GM21717 (cell line): ENCODE measurements at regions not wholly inside any gene's neighbourhood (a gene's known extent, or its start where the extent isn't known, plus 50 kb on each side); places are given as distances from the start of the nearest gene placed in this dataset.

Source experiments
- ATAC-seq: cut with Tn5 transposase; IDR thresholded peaks from one replicate; pipeline ENCODE4 v1.9.1; 2021; ENCODE audit warnings: mild to moderate bottlenecking, moderate library complexity; ENCODE audit not compliant: unreplicated experiment

DNA sequence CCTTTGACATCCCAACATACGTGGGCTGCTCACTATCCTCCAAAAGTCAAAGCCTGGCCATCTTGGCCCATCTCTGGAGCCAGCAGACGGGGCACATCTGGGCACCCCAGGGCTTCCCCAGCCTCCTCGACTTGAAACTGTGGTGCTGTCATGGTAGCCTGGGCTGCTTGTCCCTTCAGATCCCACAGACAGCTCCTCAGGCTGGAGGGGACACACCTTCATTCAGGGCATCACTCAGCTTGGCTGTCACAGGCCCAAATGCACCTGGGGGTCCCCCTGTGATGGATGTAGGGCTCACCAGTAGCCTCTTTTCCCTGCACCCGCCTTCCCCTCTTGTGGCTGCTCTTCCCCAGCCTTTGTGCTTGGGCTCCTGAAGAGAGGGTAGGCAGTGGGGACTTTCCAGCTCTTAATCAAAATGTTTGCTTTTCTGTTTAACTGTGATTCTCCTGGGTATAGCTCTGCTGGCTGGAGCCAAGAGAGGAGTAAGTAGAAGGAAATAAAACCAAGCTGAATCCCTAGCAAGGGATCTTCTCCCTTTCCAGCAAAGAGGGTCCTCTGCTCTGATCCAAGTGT is 92.3 kb downstream of the GYPC start:
- ATAC-seq: no peak

DNA sequence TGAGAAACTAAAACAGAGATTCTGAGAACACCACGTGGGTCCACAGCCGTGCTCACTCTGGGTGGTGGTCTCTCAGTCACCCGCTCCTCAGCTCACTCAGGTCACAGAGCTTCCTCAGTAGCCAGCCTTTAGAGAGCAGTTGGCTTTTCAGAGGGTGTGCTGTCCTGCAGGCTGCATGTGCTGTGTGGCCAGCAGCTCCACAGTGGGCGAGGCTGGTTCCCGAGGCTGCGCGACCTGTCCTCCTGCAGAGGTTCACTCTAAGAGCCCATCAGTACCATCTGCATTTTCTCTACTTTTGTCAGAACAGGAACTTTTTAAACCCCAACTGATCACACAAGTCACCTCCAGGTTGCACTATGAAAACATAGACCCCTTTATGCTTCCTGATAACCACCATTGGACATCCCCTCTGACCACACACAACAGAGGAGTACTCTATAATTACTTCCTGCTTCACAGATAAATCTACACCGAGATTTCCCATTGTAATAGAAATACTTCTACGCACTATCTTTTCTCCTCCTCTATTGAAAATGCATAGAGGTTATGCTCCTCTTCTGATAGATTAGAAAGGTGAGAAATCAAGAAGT is 93.1 kb downstream of the GYPC start:
- no peak for ATAC-seq

DNA sequence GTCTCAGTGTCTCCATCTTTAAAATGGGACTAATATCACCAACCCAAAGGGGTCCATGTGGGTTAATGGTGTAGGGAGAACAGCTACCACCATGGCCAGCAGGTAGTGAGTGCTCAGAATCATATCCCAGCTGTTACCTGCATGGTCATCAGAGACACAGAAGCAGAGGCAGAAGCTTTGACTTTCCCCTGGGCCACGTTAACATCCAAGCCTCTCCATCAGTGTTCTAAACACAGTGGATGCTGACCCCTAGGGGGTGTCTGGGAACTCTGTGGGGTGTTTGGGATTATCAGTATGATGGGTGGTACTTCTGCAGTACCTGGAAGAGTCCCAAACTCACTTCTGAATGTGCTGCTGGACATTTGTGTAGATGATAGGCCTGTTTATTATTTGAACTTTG is 93.6 kb downstream of the GYPC start:
- peak; percentile 61 for ATAC-seq

DNA sequence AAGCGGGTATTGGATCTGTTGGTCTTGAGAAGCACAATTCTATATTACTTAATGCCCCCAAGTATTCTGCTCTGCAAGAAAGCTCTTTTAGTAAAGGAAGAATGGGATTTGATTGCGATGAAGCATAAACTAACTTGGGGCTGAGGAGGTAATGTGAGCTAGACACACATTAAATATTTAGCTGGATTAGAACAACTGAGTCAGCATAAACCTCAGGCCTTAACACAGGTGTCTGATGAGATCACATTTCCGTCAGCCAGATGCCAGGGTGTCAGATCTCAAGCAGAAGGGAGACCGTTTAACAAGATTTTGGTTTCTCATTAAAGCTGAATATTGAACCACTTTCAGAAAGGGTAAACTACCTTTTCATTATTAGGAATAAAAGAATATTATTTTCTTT is 94.5 kb downstream of the GYPC start:
- no peak for ATAC-seq

DNA sequence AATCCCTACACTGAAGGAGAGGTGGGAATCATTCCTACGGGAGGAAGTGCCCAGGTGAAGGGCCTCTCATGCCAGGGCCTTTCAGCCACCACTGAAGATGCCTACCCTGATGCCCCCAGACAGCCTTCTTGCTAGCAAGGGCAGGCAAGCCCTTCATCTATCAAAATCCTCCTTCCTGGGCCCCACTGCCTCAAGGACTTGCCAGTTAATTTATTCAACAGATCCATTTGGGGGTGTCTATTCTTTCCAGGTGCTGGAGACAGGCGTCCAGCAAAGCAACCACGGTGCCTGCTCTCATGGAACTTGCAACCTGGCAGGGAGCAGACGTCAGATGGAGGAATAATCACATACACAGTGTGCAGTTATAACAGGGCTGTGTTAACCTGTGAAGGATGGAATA is 95.5 kb downstream of the GYPC start:
- ATAC-seq: no peak

DNA sequence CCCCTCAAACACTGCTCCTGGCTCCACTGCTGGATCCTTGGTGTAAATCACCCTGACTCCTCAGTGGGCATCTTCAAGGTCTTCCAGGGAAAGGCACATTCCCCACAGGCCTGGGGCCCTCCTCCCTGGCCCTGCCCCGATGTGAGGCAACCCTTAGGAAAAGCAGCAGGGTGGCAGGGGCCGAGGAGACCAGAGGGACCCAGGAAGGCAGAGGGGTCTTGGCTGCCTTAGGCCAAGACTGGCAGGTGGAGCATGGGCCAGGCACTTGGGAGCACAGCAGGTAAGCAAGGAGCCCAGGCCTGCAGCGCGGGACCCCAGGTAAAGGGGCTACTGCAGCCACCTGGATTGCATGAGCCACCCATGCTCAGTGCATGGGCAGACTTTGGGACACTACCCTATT is 96.9 kb downstream of the GYPC start:
- no peak for ATAC-seq

DNA sequence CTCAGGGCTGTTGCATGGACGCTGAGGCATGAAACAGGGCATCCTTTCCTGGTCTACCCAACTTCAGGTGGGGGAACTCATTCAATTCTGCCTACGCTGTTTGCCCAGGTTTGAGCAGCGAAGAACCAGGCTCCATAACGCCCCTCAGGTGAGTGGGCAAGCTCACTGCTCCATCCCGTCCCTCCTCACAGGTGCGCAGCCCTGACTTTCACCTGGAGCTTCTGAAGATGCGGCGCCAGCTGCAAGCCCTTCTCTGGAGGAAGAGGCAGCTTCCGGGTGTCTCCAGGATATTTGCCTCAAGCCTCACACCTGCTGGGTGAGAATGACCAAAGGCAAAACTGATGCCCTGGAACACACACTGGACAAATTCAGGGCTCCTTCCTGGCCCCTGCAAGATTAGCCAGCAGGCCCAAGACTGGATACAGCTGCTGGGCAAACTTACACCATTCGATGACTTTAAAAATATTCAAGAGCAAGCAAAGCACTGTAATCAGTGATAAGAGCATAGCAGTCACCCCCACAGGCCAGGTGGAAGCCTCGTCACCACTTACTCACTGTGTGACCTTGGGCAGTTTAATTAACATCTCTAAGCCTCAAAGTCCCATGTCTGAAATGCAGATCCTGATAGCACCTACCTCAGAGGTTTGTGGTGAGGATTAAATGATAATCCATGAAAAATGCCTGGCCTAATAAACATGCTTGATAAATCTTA is 97.7 kb downstream of the GYPC start:
- ATAC-seq: no peak

DNA sequence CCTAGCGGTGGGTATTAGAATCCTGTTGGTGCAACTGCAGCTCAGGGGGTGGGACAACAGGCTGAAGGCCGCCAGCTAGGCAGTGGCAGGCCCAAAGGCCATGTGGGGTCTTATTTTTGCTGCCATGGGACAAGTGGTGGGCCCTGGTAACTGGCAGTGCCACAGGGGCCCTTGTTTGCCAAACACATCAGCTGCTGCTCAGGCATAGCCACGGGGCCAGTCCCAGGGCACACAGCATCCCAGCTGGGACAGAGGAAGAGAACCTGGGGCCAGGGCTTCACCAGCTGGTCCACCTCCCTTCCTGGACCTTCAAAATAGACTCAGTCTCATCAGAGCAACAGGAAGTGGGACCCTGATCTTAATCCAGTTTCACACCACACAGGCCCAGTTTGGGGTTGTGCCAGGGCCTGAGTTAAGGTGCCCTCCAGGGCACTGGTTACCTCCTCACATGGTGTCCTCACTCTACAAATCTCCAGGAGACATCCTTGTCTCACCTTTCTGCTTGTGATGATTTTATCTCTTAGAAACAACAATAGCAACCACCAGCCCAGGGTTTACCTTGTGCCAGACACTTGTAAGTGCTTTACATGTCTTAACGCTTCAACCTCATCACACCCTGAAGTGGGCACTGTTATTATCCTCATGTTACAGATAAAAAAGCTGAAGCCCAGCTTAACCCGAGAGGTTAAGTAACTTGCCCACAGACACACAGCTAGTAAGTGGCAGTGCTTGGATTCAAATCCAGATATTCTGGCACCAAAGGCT is 98.5 kb downstream of the GYPC start:
- no peak for ATAC-seq

DNA sequence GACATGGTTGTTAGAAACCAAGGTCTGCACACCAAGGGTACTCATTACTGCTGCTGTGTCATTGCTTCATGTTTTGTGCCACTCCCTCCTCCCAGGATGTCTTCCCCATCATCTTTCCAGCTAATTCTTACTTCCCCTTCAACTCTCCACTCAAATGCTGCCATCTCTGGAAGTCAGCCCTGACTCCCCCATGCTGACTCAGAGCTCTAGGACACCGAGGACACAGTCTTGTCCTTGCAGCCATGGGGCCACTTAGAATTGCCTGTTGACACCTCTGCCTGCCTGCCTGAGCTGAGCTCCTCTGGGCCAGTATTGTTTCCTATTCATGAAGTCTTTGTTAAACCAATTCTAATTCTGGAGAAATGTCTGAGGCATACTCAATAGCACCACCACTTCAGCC is 100.2 kb downstream of the GYPC start:
- ATAC-seq: no peak

DNA sequence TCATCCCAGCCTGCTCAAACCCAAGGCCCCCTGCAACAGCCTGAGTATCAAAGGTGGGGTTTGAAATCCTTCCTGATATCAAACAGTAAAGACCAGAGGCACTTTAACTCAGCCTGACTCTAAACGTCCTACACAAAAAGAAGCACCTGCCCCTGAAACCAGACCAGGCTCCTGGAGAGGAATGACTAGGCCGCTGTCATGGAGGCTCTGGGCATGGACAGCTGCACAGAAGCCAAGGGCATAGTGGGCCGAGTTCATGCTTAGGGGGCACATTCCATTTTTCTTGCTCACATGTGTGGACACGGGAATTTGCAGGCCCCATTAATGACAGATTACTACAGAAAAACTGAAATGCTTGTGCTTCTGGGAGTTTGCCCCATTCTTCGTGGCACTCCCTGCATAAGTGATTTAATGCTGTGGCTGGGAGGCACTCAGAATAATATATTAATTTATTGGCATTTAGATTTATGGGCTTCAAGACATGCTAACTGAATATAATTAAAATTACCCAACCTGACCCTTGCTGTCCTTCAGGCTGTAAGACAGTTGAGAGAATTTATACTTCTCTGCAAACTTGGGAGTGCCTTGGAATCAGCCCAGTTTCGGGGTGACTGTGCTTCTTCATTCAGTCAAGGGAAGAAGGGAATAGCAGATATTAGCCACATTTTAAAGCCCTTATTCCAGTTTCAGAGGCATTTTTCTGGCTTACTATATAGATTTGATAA is 105.5 kb downstream of the GYPC start:
- ATAC-seq: no peak

DNA sequence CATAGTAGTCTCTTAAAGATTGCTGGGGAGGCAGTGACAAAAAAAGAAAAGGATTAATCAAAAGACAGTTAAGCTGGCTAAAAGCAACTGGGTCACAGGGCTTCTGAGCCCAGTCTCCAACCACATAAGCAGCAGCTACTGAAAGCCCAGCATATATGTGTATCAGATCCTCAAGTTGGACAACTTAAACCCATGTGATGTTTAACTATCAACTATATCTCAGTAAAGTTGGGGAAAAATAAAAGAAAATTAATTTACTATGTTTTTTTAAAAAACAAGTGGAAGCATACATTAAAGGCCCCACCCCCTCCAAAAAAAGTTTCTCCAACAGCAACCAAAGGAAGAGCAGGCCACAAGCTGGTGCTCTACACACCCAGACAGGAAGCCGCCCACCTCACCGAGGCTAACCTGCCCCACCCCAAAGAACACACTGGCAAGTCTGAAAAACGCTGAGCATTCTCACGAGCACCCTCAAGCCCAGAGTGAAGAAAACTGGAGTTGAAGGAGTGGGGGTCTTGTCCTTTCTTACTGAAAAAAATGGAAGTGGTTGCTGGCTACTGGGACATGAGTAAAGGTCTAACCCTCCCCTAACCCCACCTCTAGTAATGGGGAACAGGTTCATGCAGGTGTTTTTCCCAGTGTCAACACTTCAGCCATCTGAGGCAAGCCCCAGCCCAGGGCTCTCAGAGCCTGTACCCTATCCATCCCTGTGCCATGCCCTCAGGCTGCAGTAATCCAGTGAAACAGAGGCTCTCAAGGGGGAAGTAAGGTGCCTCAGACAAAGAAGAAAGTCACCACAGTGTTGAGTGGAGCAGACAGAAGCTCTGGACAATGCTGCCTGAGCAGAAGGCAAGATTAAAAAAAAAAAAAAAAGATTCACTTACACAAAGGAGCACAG is 106.3 kb downstream of the GYPC start:
- no peak for ATAC-seq

DNA sequence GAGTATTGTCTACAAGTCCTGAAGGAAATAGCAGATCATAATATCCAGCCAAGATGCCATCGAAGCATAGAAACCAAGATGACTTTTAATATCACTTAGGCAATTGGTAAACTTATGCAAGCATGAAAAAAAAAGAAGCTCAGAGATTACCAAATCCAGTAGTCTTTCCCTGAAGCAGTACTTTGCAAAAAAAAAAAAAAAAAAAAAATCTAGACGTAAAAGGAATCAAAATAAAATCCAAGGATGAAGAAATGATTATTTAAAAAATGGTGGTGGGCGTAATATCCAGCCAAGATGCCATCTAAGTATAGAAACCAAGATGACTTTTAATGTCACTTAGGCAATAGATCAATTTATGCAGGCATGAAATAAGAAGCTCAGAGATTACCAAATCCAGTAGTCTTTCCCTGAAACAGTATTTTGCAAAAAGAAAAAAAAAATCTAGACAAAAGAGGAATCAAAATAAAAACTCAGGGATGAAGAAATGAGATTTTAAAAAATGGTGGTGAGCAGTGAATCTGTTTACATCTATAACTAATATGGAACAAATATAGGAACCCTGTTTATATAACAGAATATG is 108.8 kb downstream of the GYPC start:
- no peak for ATAC-seq

DNA sequence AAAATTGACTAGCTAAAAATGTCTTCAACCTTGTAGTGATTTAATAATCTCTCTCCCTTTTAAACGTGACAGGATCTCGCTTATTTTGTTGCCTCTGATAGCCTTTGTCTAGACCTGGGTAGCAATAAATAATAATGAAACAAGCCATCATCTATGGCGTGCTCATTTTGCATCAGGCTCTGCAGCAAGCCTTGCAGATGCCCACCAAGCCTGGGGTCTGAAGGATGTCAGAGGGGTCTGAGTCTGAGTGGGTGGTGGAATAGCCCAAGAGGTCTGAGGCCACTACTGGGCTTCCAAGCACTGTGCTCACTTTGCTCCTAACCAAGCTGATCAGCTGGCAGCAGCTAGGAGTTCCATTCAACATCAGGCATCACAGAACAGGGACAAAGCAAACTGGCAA is 109.4 kb downstream of the GYPC start:
- no peak for ATAC-seq

DNA sequence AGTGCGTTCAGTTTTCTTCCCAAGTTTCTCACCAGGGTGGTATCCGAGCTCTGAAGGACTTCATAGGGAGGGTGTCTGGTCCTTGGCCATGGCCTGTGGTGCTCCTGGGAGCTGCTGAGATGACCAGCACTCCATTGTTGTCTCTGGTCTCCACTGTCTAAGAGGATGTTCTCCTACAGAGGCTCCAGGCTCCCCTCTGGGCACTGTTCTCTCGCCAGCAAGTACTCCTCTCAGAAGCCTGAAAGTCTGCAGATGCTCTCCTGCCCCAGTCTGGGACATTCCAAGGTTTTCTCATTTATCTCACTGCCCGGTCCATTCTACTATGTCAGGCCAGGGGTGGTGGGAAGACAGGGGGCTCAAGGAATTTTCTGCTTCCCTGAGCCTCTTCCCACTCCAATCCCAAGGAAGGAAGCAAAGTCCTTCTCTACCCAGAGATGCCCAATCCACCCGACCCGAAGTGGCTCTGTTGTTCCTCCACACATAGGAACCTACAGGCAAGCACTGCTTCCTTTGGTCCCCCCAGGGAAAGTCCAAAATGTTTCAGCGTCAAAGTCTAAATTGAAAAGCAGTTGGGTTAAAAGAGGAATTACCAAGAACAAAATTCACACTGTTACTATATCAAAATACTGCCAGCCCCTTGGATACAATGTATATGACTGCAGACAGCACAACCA is 110.5 kb downstream of the GYPC start:
- no peak for ATAC-seq

DNA sequence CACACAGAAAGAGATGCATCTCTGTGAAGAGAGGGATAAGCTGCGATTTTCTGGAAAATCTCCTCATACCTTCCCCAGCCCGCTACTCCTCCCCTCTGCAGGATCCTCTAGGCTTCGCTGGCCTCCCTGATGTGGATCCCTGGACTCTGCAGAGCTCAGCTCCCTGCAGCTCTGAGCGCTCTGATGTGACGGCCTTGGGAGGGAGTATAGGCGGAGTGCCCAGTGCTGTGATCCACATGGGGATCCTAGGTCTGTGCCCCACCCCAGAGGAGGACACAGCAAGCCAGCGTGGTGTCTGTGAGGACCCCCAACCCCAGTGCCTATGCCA is 111.0 kb downstream of the GYPC start:
- no peak for ATAC-seq

DNA sequence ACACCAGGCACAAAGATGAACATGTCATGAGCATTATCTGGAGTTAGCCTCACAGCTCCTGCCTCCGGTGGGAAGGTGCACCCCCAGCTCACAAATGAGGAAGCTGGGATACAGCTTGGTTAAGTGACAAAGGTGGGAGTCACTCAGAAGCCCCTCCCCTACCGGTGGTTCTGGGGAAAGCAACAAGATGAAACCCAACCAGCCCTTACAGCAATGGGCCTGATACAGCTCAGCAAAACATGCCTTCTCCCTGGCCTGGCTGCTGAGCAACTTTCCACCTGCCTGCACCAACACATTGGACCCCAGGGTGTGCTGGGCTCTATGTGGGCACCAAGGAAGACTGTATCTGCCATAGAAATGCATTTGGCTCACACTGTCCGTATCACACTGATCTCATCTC is 113.2 kb downstream of the GYPC start:
- no peak for ATAC-seq

DNA sequence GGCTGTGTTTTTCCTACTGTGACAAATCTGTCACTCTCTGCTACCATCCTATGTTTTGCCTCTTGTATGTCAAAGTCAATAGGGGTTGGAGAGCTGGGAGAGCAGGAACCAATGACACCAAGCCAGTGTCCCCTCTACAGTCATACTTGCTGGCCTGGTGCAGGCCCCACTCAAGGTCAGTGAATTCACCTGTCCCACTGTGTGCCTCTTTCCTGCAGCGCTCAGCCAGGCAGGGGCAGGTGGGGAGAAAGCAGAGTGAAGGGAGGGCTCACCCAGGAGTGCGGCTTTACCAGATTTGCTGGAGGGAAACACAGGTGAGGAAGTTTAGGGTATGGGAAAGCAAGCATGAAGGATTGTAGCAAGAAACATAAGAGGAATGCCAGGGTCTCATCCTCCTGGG is 114.5 kb downstream of the GYPC start:
- no peak for ATAC-seq

DNA sequence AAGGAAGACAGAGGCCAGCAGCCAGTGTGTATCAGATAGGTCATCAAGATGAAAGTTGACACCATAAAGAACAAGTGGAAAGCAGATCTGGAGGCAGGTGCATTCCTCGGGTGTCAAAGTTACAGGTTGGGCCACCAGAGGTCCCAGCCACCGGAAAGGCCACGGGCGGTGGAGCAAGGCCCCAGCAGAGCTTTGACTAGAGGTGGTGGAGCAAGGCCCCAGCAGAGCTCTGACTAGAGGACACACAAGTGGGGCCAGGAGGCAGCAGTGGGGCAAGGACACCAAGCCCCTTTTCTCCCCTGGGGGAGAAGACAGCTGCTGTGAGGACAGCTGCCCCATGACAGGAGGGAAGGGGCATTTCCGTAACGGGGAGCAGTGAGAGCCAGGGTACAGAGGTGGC is 115.1 kb downstream of the GYPC start:
- no peak for ATAC-seq

DNA sequence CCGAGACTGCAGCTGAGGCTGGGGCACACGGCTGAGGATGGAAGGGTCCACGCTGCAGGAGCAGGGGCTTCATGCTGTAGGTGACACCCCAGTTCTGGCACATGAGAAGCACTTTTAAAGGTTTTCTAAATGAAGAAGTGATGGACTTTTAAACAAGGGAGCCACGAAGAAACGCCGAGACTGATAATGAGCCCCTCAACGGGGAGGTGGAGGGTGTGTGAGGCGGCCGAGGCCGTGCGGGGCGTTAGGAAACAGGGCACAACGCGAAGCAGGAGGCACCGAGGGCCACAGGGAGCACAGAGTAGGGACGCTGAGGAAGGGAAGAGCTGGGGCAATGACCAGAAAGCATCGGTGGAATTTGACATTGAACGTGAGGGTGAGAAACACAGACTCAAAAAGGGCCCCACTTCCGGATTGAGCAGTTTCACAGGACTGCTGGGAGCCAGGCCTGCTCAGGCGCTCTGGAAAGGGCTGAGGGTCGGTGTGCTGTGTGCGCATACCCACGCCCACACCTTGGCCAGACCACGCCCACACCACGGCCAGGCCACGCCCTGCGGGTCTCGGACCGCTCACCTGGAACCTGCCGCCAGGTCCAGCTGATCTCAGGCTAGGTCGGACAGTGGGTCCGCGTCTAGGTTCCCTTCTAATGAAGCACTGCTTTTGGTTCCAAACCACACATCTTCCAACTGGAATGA is 115.7 kb downstream of the GYPC start:
- no peak for ATAC-seq
